ENCODE measurements at regions not wholly inside any gene's neighbourhood (a gene's known extent, or its start where the extent isn't known, plus 50 kb on each side); places are given as distances from the start of the nearest gene placed in this dataset.

DNA sequence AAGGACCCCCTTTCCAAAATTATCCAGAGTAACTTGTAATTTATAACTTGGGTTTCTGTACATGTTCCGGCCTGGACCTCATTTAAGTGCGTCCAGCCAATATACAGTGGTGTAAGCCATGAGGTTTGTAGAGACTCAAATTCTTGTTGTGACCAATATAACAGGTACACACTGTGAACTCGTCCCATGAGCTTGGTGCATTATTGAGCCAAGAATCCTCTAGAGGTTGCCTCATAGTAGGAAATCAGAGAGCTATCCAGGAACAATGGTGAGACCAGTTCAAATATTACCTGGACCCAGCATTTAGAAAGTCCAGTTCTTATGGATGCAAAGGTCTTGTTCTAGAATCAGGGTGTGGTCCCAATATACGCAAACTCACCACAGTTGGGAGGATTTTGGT is 138.2 kb downstream of the NPIPB5 start:
- TF ChIP-seq, protein P1, sequence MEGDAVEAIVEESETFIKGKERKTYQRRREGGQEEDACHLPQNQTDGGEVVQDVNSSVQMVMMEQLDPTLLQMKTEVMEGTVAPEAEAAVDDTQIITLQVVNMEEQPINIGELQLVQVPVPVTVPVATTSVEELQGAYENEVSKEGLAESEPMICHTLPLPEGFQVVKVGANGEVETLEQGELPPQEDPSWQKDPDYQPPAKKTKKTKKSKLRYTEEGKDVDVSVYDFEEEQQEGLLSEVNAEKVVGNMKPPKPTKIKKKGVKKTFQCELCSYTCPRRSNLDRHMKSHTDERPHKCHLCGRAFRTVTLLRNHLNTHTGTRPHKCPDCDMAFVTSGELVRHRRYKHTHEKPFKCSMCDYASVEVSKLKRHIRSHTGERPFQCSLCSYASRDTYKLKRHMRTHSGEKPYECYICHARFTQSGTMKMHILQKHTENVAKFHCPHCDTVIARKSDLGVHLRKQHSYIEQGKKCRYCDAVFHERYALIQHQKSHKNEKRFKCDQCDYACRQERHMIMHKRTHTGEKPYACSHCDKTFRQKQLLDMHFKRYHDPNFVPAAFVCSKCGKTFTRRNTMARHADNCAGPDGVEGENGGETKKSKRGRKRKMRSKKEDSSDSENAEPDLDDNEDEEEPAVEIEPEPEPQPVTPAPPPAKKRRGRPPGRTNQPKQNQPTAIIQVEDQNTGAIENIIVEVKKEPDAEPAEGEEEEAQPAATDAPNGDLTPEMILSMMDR (IDR thresholded peaks at IDR 0.05; ENCODE audit: poor library complexity), result no peak
- no peak for TF ChIP-seq EZH2 (IDR thresholded peaks at IDR 0.05; ENCODE audit: borderline replicate concordance)
- no peak for TF ChIP-seq EZH2phosphoT487 (IDR thresholded peaks at IDR 0.05; ENCODE audit: low read depth, severe bottlenecking, unreplicated experiment)

Data from hepatocyte (in vitro differentiated cells).